NCI-H82 treated with DMSO at 0.1 percent for 48 hours (cell line): ENCODE measurements at regions not wholly inside any gene's neighbourhood (a gene's known extent, or its start where the extent isn't known, plus 50 kb on each side); places are given as distances from the start of the nearest gene placed in this dataset.
"Not testable (repeated sequence)": the region's sequence is repeated elsewhere in the genome, so short reads cannot be mapped to it uniquely, and the experiment has no call there.

Experiments used
- DNase-seq: peaks from one replicate; lab custom pipeline; 2025; ENCODE audit not compliant: unreplicated experiment; lab: John Stamatoyannopoulos, UW

DNA sequence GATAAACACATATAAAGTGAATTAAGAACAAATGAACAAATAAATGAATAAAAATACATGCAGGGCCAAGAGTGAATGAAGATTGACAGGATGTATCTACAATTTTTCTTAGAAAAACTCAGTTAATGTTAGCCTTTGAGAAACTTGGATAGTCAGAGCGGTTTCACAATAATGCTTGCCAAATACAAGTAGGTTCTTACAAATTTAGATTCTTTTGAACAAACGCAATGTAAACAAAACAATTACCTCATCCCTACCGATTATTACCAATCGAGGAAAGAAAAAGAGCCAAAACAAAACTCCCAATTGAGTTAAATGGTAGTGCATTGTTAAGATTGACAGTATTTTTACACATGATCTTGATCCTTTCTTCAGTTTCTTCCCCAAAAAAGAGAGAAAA lies 176.9 kb upstream of the DEPDC1 start:
- no peak for DNase-seq

DNA sequence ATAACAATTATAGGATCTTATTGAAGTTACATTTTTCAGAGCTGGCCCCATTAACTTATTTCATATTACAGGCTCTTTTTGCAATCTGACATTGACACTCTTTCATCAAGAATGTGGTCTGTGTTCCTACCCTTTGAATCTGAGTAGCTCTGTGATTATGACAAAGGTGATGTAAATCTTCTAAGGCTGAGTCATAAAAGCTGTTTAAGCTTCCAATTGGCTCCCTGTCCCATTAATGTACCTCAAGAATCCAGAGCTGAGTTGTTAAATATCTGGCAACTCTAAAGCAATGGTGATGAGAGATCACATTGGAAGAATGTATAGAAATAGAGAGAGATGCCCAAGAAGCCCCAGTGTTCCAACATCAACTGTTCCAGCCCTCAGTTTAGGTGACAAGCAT lies 178.5 kb upstream of the DEPDC1 start:
- no peak for DNase-seq

DNA sequence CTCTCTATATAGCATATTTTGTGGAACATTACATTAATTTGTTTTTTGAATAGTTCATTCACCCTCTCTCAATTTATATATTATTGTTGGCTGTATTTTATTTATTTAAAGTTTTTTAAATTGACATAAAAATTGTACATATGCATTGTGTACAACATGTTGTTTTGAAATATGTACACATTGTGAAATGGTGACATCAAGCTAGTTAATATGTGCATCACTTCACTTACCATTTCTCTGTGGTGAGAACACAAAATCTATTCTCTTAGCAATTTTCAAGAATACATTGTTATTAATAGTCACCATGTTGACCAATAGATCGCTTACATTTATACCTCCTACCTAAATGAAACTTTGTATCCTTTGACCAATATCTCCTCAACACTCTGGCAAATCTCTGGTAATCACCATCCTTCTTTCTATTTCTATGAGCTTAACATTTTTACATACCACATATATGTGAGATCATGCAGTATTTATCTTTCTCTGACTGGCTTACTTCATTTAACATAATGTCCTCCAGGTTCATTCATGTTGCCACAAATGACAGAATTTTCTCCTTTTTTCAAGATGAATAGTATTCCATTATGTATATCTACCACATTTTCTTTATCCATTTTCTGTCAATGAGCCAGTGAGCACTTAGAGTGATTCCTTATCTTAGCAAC lies 180.9 kb upstream of the DEPDC1 start:
- DNase-seq: no peak

DNA sequence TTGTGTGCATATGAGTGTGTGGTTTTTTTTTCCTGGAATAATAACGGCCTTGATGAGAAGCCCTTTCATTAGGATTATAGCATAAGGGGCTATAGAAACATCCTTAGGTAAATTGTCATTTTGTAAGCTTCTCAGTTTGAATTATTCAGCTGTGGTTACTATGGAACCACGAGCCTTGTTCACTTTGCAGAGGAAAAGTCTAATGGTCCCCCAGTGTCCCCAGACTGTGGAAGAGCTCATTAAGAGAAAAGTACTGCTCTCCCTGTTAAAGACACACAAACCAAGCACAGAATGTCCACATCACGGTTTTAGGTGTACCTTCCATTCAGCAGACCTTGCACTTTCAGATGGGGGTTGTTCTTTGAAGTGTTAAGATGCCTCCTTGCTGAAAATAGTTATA lies 199.3 kb upstream of the DEPDC1 start:
- DNase-seq: no peak

DNA sequence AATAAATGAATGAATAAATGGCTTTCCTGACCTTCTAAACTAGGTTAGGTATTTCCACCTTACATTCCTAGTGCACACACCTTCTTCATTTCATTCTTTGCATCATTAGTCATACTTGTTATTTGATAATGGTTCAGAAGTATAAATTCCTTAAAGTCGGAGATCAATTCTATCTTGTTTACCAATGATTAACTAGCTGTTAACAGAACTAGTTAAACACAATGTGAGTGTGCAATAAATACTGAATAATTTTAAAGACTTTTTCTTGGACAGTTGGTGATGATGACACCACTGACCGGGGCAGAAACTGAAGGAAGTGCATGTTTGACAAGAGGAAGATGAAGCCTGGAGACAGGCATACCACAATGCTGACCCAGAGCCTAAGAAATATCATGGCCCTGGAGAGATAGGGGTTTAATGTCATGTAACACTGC lies 207.1 kb upstream of the DEPDC1 start:
- no peak for DNase-seq

DNA sequence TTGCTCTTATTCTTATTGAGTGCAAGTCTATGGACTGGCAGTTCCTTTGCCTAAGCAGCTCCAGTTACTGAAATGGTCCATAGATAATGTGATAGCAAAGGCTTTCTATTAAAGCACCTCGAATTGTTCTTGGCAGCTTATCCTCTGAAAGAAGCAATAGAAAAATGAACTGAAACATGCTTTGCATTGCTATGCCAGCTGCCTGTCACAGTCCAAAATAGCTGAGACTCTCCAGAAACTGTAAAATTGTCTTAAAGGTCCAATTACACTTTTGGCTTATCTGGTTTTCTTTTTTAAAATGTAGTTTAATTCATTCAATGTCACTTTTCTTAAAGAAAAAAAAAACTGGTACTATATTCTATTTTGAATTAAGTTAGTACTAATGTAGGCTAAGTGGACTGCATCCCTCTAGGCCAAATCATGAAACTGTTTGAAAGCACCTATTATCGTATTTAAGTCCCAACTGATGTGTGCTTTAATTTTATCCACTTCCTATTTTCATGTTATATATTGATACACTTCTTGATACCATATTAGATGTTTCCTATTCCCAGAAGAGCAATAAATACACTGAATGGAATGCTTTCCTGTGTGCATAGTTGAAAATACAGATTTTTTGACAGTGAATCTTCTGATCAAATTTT lies 208.0 kb upstream of the DEPDC1 start:
- no peak for DNase-seq

DNA sequence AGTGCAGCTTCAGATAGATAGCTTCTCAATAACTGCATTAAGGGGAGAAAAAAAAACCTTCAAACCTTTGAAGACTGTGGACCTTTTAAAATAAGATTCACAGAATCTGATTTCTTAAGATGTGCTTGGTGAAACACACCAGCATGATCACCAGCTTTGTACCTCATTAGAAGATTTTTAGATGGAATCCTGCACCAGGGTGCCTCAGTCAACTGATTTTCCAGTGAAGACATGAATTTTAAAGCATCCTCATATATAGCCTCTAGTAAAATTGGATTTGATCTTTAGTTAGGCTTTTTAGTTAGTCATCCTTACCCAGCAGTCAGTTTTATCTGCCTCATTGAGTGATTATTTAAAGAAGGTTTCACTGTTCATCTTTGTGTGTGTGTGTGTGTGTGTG lies 208.6 kb upstream of the DEPDC1 start:
- no peak for DNase-seq

DNA sequence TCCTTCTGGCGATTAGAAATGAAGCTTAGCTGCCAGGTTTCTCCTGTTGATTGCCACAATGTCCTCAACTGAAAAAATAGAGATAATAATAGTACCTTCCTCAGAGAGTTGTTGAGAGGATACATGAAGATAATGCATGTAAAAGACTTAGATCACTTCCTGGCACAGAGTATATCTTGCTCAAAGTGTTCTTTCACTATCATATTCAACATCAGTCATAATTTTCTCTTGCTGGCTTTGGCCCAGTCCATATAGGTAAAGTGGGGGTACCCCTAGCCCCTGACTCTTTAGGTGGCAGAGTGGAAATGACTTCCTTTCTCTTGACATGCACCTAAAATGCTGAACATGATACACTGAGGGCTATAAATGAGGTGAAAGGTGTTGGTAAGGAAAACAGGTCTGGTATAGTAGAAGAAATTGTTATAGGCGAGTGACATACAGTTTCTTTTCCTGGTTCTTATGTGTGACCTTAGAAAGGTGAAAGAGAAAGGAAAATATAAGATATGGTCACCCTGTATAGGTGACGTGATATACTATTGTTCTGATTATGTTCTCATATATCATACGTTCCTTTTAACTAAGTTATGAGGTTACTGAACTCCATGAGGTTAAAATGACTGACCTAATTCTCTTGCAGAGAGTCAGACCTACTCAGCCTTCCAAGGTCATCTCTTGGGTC lies 209.9 kb upstream of the DEPDC1 start:
- DNase-seq: no peak

DNA sequence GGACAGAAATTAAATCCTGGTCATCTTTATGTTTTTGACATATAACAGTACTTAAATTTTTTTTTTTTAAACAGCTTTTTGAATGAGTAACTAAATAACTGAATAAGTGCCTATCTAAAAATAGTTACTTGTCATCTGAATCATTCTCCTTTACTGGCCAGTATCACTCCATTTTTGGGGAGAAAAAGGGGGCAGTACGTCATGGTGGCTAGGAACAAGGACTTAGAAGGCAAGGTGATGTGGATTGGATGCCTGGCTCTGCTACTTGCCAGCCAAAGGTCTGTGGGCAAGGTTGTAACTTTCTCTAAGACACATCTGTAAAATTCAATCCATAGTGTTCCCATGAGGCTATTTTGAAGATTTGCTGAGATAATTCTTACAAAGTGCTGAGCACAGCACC lies 220.4 kb upstream of the DEPDC1 start:
- no peak for DNase-seq

DNA sequence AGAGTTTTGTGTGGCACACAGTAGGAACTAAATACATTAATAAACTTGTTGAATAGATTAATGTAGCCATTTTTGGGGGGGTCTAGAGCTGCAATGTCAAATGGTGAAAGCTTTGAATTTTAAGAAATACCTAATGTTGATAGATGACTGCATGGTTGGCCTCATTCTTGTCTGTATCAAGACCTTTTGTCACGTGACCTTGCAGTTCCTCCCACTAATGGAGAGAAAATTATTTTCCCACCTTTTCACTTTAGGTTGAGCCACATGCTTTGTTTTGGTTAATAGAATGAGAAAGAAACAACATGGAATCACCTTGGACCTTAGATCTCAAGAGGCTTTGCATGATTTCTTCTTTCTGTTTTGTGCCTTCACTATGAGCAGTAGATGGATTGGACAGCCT lies 223.6 kb upstream of the DEPDC1 start:
- DNase-seq: no peak

DNA sequence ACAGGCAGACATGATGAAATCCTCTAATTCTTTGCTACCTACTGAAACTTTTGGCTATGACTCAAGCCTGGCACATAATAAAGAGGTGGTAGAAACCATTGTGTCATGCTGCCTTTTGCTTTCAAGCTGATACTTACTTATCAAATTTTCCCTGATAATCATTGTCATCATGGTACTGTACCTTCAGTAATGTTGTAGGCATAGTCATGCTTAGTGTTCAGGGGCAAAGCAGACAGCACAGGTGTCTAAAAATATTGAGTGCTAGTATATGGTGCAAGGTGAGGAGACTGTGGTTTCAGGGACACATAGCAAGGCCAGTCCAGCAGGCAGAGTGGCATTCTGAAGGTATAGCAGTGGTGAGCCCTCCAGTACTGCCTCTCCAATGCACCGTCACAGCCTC lies 226.9 kb upstream of the DEPDC1 start:
- no peak for DNase-seq

DNA sequence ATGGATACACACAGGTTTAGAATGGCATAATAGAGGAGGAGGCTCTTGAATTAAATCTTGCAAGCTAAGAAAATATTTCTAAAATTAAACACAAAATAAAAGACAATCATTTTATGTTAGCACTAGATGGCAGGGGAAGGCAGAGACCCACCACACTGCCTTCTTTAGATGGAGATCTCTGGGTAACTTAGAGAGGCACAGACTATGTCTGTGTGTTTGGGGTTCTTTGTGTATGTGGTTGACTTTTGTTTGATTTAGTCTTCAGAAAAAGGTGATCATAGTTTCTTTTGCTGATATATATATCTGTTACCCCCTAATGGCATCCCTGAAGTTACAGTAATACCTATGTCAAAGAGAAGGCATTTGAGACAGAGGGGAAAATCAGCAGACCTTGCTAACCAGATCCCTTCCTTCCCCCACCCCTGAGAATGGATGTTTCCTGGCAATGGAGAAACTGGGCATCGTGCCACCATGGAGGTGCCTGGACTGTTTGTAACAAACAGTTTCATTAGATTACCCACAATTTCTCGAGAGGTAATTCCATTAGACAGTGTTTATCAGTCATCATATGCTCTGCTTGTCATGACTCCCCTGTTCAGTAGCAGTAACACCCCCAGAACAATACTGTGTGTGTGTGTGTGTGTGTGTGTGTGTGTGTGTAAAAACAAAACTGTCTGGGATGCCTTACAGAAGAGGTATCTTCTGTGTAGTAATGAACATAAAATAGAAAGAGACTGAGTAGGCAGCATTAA lies 228.3 kb upstream of the DEPDC1 start:
- peak; percentile 47 for DNase-seq

DNA sequence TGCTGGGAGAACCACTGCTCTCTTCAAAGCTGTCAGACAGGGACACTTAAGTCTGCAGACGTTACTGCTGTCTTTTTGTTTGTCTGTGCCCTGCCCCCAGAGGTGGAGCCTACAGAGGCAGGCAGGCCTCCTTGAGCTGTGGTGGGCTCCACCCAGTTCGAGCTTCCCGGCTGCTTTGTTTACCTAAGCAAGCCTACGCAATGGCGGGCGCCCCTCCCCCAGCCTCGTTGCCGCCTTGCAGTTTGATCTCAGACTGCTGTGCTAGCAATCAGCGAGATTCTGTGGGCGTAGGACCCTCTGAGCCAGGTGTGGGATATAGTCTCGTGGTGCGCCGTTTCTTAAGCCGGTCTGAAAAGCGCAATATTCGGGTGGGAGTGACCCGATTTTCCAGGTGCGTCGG lies 242.6 kb upstream of the DEPDC1 start:
- DNase-seq: not testable (repeated sequence)

DNA sequence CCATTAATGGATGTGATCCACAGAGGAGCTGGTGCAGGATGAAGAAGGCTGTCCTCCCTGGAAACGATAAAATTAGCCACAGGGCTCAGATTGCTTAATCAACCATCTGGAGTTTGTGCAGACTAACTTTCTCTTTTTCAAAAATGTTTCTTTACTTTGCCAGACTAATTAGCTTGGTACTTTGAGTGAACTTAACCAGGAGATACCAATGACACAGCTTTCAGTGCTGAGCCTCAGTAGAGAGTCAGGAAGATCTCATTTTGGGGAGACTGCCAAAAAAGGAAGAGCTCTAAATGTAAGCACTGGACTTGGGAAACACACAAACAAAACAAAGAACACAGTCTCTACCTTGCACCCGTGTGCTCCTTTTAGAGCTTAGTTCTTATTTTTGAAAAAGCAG lies 248.1 kb upstream of the DEPDC1 start:
- DNase-seq: no peak

DNA sequence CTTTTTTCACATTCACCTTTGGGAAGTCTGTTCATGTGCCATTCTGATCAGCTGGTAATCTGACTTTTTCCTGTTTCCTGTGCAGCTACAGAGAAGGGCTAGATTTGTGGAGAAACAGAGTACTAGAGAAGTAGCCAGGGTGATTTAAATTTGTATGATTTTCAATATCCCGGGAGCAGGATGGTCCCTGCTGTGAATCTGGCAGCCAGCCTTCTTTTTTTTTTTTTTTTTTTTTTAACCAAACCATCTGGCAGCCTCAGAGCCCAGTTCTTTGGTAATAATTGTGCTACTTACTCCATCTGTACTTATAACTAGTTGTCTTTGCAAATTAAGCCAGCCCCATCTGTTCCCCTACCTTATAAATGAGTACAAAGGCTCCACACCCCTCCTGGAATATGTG lies 248.6 kb upstream of the DEPDC1 start:
- peak; percentile 65 for DNase-seq

DNA sequence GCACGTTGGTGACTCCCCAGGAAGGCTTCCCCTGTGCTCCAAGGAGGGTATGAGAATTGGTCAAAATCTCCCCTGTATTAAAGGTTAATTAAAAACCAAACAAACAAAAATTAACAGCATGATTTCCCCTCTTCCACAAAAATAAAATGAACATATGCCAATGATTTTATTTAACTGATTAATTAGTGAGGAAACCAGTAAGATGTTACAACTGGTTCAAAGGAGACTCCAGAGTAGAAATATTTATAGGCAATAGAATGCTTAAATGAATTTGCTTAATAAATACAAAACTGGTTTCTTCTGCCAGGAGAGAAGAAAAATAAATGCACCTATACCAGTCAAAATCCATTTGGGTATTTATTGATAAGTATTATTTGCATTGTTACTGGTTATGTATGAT lies 249.5 kb upstream of the DEPDC1 start:
- no peak for DNase-seq

DNA sequence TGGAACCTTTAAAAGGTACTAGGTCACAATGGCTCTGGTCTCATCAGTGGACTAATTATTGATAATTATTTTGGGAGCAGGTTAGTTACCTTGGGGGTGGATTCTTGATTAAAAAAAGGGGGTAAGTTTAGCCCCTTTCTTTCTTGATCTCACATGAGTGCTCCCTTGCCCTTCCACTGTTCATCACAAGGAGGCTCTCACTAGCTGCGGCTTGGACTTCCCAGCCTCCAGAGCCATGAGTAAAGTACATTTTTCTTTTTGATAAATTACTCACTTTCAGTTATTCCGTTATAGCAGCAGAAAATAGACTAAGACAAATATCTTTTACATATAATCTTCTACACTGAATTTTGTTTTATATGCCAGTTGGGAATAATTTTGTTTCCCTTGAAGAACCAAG lies 254.8 kb upstream of the DEPDC1 start:
- DNase-seq: no peak

DNA sequence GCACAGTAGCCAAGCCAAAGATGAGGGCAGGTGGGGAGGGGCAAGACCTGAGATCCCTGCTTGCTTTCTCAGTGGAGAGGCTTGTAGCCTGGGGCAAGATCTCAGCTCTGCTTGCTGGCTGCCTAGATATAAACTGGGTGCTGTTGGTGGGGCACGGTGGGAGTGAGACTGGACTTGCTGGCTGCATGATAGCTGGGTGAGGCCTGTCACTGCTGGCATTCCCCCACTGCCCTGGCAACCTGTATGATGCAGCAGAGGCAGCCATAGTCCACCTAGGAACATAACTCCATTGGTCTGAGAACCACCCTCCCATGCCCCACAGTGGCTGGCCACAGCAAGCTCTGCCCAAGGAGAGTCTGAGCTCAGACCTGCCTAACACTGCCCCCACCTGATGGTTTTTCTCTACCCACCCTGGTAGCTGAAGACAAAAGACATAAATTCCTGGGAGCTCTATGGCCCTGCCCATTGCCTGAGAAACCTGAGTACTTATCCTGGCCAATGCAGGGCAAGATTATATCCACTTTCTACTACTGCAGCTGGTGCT lies 261.9 kb upstream of the DEPDC1 start:
- no peak for DNase-seq

DNA sequence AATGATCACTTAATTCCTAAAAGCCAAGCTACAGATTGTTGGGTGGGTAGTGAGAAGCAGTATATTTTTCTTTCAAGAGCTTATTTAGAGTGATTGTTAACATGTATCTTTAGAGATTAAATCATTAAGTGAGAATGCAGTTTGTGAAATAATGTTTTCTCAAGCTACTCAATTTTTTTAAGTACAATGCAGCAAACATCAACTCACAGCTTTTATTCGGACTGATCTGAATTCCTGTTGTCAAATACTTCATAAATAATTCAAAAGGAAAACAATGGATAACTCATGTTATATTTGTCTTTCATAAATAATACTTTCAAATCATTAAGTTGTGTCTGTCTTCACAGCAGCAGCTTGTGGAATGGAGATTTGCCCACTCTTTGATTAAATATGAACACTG lies 271.1 kb upstream of the DEPDC1 start:
- DNase-seq: no peak

DNA sequence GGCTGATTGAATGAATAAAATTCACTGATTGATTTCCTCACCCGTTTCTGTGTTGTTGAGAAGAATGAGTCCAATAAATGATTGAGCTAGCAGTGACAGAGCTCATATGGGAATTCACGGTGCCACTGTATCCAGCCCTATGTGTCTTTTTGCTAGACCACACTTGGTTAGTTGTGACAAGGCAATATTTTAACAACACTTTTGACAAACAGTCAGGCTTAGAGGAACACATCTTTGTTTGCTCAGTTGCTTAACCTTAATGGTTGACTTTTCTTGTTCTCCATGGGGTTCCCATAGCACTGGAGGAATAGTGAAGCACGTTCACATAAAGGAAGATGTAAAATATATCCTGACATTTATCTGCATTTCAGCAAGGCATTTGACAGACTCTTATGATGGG lies 273.9 kb upstream of the DEPDC1 start:
- no peak for DNase-seq

DNA sequence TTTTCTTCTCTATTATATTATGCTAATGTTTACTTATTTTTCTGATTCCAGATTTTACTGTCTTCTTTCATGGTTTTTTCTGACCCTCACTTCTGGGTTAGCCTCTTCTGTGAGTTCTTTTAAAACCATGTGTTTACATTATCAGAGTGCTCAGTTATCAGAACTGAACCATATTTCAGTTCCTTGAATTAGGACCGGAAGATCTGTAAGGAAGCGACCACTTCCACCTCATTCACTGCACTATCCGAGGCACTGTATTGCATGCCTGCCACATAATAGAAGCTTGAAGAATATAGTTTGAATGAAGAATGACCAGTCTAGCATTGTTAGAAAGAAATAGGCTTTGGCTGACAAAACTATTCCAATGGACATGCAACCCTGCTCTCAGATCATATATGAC lies 281.0 kb upstream of the DEPDC1 start:
- DNase-seq: no peak

DNA sequence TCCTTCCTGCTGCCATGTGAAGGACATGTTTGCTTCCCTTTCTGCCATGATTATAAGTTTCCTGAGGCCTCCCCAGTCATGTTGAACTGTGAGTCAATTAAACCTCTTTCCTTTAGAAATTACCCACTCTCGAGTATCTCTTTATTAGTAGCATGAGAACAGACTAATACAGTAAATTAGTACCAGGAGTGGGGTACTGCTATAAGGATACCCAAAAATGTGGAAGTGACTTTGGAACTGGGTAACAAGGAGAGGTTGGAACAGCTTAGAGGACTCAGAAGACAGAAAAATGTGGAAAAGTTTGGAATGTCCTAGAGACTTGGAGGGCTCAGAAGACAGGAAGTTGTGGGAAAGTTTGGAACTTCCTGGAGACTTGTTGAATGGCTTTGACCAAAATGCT lies 283.0 kb upstream of the DEPDC1 start:
- not testable (repeated sequence) for DNase-seq
